HEK293 (cell line): ENCODE measurements at regions not wholly inside any gene's neighbourhood (a gene's known extent, or its start where the extent isn't known, plus 50 kb on each side); places are given as distances from the start of the nearest gene placed in this dataset.

ENCODE experiments used
- CTCF ChIA-PET: fragments of 350-600 bp; formaldehyde crosslinking; extraction: SDS; loops from one replicate; lab custom pipeline; 2021; ENCODE audit warnings: antibody characterized with exemption; lab: Yijun Ruan, JAX
- POLR2A ChIA-PET: fragments of 300-600 bp; formaldehyde crosslinking; extraction: SDS; loops from one replicate; lab custom pipeline; 2020; ENCODE audit warnings: antibody characterized with exemption, inconsistent platforms; lab: Yijun Ruan, JAX
- H3K27ac ChIP-seq: fragments of 200-500 bp; sonication (Bioruptor generic); 2 replicates; pipeline ENCODE4 v1.5.1; 2014; ENCODE audit warnings: low read depth, low read length, control low read depth, inconsistent platforms; ENCODE audit errors: extremely low read depth
- H3K36me3 ChIP-seq, 2 experiments: fragments of 200-500 bp in 1 of 2; sonication (Bioruptor generic) in 1 of 2; 1 replicate in 1 of 2; 2 replicates in 1 of 2; pipeline ENCODE4 v1.5.1; 2014 to 2017; ENCODE audit warnings: inconsistent platforms in 2 of 2, low read length in 2 of 2; ENCODE audit not compliant: control insufficient read depth in 2 of 2, insufficient read depth in 1 of 2
- H3K4me1 ChIP-seq: fragments of 200-500 bp; sonication (Bioruptor generic); 2 replicates; pipeline ENCODE4 v1.5.1; 2014; ENCODE audit warnings: mild to moderate bottlenecking, low read length, inconsistent platforms; ENCODE audit not compliant: control insufficient read depth, insufficient read depth
- H3K4me3 ChIP-seq: 2 replicates; pipeline ENCODE4 v1.5.1; 2011; ENCODE audit warnings: low read depth, mild to moderate bottlenecking, control low read depth, low read length, moderate library complexity
- H3K9me3 ChIP-seq: fragments of 200-500 bp; sonication (Bioruptor generic); 2 replicates; pipeline ENCODE4 v1.5.1; 2014; ENCODE audit warnings: low read depth, low read length, inconsistent platforms; ENCODE audit not compliant: control insufficient read depth, insufficient read depth
- CTCF ChIP-seq: fragments of 450-650 bp; formaldehyde crosslinking; IDR thresholded peaks from 2 replicates; pipeline ENCODE4 v1.5.1; 2016; ENCODE audit warnings: missing biosample characterization, missing genetic modification characterization
- HIC1 ChIP-seq: fragments of 450-650 bp; formaldehyde crosslinking; IDR thresholded peaks from 2 replicates; pipeline ENCODE4 v1.5.1; 2016; ENCODE audit warnings: missing biosample characterization, missing genetic modification characterization
- INSM2 ChIP-seq: fragments of 450-650 bp; formaldehyde crosslinking; IDR thresholded peaks from 2 replicates; pipeline ENCODE4 v1.5.1; 2016; ENCODE audit warnings: missing biosample characterization, missing genetic modification characterization
- PRDM6 ChIP-seq: fragments of 450-650 bp; formaldehyde crosslinking; IDR thresholded peaks from 2 replicates; pipeline ENCODE4 v1.5.1; 2017; ENCODE audit warnings: missing biosample characterization, missing genetic modification characterization
- SCRT2 ChIP-seq: fragments of 450-650 bp; formaldehyde crosslinking; IDR thresholded peaks from 2 replicates; pipeline ENCODE4 v1.5.1; 2016; ENCODE audit warnings: missing biosample characterization, missing genetic modification characterization
- SP2 ChIP-seq: fragments of 450-650 bp; formaldehyde crosslinking; IDR thresholded peaks from 2 replicates; pipeline ENCODE4 v1.5.1; 2016; ENCODE audit warnings: missing biosample characterization, missing genetic modification characterization
- SP7 ChIP-seq: fragments of 450-650 bp; formaldehyde crosslinking; IDR thresholded peaks from 2 replicates; pipeline ENCODE4 v1.5.1; 2016; ENCODE audit warnings: missing biosample characterization, missing genetic modification characterization
- ZBTB11 ChIP-seq: fragments of 450-650 bp; formaldehyde crosslinking; conservative IDR thresholded peaks from 2 replicates; pipeline ENCODE4 v1.5.1; 2016; ENCODE audit warnings: low read depth, missing biosample characterization, missing genetic modification characterization
- ZBTB20 ChIP-seq: fragments of 450-650 bp; formaldehyde crosslinking; IDR thresholded peaks from 2 replicates; pipeline ENCODE4 v1.5.1; 2016; ENCODE audit warnings: missing biosample characterization, missing genetic modification characterization
- ZBTB26 ChIP-seq: fragments of 450-650 bp; formaldehyde crosslinking; optimal IDR thresholded peaks from 2 replicates; pipeline ENCODE3; 2016; ENCODE audit warnings: missing biosample characterization, mild to moderate bottlenecking, missing genetic modification characterization
- ZFP37 ChIP-seq: fragments of 450-650 bp; formaldehyde crosslinking; IDR thresholded peaks from 2 replicates; pipeline ENCODE4 v1.5.1; 2016; ENCODE audit warnings: missing biosample characterization, missing genetic modification characterization
- ZNF138 ChIP-seq: fragments of 450-650 bp; formaldehyde crosslinking; IDR thresholded peaks from 2 replicates; pipeline ENCODE4 v1.5.1; 2016; ENCODE audit warnings: missing biosample characterization, missing genetic modification characterization, borderline replicate concordance
- ZNF140 ChIP-seq: fragments of 450-650 bp; formaldehyde crosslinking; IDR thresholded peaks from 2 replicates; pipeline ENCODE4 v1.5.1; 2016; ENCODE audit warnings: missing biosample characterization, missing genetic modification characterization
- ZNF174 ChIP-seq: fragments of 450-650 bp; formaldehyde crosslinking; IDR thresholded peaks from 2 replicates; pipeline ENCODE4 v1.5.0; 2017; ENCODE audit warnings: missing biosample characterization, mild to moderate bottlenecking, missing genetic modification characterization
- ZNF211 ChIP-seq: fragments of 450-650 bp; formaldehyde crosslinking; IDR thresholded peaks from 2 replicates; pipeline ENCODE4 v1.5.1; 2016; ENCODE audit warnings: low read depth, missing biosample characterization, missing genetic modification characterization
- ZNF280C ChIP-seq: fragments of 450-650 bp; formaldehyde crosslinking; IDR thresholded peaks from 2 replicates; pipeline ENCODE4 v1.5.1; 2016; ENCODE audit warnings: missing biosample characterization, missing genetic modification characterization
- ZNF292 ChIP-seq: fragments of 450-650 bp; formaldehyde crosslinking; IDR thresholded peaks from 2 replicates; pipeline ENCODE4 v1.5.1; 2016; ENCODE audit warnings: low read depth, missing biosample characterization, missing genetic modification characterization, borderline replicate concordance
- ZNF423 ChIP-seq: fragments of 450-650 bp; formaldehyde crosslinking; IDR thresholded peaks from 2 replicates; pipeline ENCODE4 v1.5.1; 2016; ENCODE audit warnings: missing biosample characterization, missing genetic modification characterization
- ZNF473 ChIP-seq: fragments of 450-650 bp; formaldehyde crosslinking; IDR thresholded peaks from 2 replicates; pipeline ENCODE4 v1.5.1; 2017; ENCODE audit warnings: missing biosample characterization, missing genetic modification characterization
- ZNF501 ChIP-seq: fragments of 450-650 bp; formaldehyde crosslinking; IDR thresholded peaks from 2 replicates; pipeline ENCODE4 v1.5.1; 2016; ENCODE audit warnings: missing biosample characterization, missing genetic modification characterization
- ZNF549 ChIP-seq: fragments of 450-650 bp; IDR thresholded peaks from 2 replicates; pipeline ENCODE4 v1.5.1; 2018; ENCODE audit warnings: missing biosample characterization, missing genetic modification characterization, mild to moderate bottlenecking, inconsistent platforms, moderate library complexity
- ZNF596 ChIP-seq: fragments of 450-650 bp; IDR thresholded peaks from 2 replicates; pipeline ENCODE4 v1.5.0; 2018; ENCODE audit warnings: missing biosample characterization, mild to moderate bottlenecking, missing genetic modification characterization, moderate library complexity
- ZNF701 ChIP-seq: fragments of 450-650 bp; formaldehyde crosslinking; IDR thresholded peaks from 2 replicates; pipeline ENCODE4 v1.5.1; 2016; ENCODE audit warnings: missing biosample characterization, missing genetic modification characterization
- ZNF777 ChIP-seq: fragments of 450-650 bp; formaldehyde crosslinking; IDR thresholded peaks from 2 replicates; pipeline ENCODE4 v1.5.1; 2017; ENCODE audit warnings: missing biosample characterization, missing genetic modification characterization, borderline replicate concordance

- TF ChIP-seq ZNF280C (tag by site-specific recombination) = no peak
- TF ChIP-seq ZBTB20 (tag by site-specific recombination) = no peak
- TF ChIP-seq ZNF596 (tag by site-specific recombination) = no peak
- TF ChIP-seq ZNF211 = no peak
- TF ChIP-seq HIC1 = no peak
- TF ChIP-seq ZNF292 (tag by site-specific recombination) = no peak
- TF ChIP-seq ZNF138 (tag by site-specific recombination) = no peak
Observed at GRCh38 chr15:62416526-62416925, 251.4 kb upstream of the C2CD4B start (continued).

- no peak overlapping the region for H3K27ac ChIP-seq
- no peaks in the 10 kb centered on the region for H3K36me3 ChIP-seq
- H3K4me3 ChIP-seq = no peak overlapping the region
- CTCF ChIA-PET = no interaction called here
- H3K4me1 ChIP-seq = no peaks in the 10 kb centered on the region
- no peaks in the 10 kb centered on the region for H3K9me3 ChIP-seq
- POLR2A ChIA-PET = no interaction called here
- no peak for TF ChIP-seq ZBTB11 (tag by site-specific recombination)
- no peak for TF ChIP-seq ZNF140 (tag by site-specific recombination)
- no peak for TF ChIP-seq ZFP37 (tag by site-specific recombination)
- no peak for TF ChIP-seq ZNF777 (tag by site-specific recombination)
- TF ChIP-seq SP7 = no peak
- TF ChIP-seq SP2 (tag by site-specific recombination) = no peak
- no peak for TF ChIP-seq PRDM6 (tag by site-specific recombination)
- no peak for TF ChIP-seq ZNF501 (tag by site-specific recombination)
- no peak for TF ChIP-seq ZNF549 (tag by site-specific recombination)
- no peak for TF ChIP-seq ZNF701 (tag by site-specific recombination)
- TF ChIP-seq CTCF (tag by site-specific recombination) = no peak
- TF ChIP-seq ZNF423 (tag by site-specific recombination) = no peak
- no peak for TF ChIP-seq SCRT2 (tag by site-specific recombination)
- TF ChIP-seq INSM2 (tag by site-specific recombination) = no peak
- TF ChIP-seq ZNF473 (tag by site-specific recombination) = no peak
- TF ChIP-seq ZBTB26 (tag by site-specific recombination) = no peak
- TF ChIP-seq ZNF174 = no peak
Observed at GRCh38 chr15:62417439-62417838, 252.4 kb upstream of the C2CD4B start.
